ENCODE measurements at regions not wholly inside any gene's neighbourhood (a gene's known extent, or its start where the extent isn't known, plus 50 kb on each side); places are given as distances from the start of the nearest gene placed in this dataset.
"Not testable (repeated sequence)": the region's sequence is repeated elsewhere in the genome, so short reads cannot be mapped to it uniquely, and the experiment has no call there.

DNA sequence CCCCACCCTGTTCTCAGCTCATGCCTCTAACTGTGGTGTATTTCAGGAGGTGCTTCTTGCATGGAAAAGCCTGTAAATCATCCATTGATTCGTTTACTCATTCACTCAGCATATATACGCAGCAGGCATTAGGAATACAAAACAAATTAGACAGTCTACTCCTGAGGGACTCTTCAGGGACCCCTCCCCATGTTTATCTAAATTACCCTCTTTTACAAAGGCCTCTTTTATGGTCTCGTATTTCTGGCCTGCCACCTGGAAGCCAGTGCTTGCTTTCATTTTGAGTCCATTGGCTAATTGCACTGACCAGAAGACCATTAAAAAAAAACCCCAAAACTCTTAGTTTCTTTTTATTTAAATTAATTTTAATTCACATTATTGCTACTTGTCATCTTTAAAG is 134.4 kb downstream of the DACT1 start:
- H3K36me3 ChIP-seq (ENCODE audit: control insufficient read depth, insufficient read depth, low read length), result no peaks in the 10 kb centered on the region
- H3K27me3 ChIP-seq (replicated peaks; ENCODE audit: control insufficient read depth, insufficient read depth, low read length), result no peaks in the 10 kb centered on the region
- TF ChIP-seq CTCF (IDR thresholded peaks at IDR 0.05; ENCODE audit: insufficient read depth, low read length, poor library complexity, severe bottlenecking), result no peak
- no peak overlapping the region for H3K4me3 ChIP-seq (replicated peaks; ENCODE audit: low read depth, low read length)
- no peak for DNase-seq (ENCODE audit: extremely low read depth, insufficient read length)

DNA sequence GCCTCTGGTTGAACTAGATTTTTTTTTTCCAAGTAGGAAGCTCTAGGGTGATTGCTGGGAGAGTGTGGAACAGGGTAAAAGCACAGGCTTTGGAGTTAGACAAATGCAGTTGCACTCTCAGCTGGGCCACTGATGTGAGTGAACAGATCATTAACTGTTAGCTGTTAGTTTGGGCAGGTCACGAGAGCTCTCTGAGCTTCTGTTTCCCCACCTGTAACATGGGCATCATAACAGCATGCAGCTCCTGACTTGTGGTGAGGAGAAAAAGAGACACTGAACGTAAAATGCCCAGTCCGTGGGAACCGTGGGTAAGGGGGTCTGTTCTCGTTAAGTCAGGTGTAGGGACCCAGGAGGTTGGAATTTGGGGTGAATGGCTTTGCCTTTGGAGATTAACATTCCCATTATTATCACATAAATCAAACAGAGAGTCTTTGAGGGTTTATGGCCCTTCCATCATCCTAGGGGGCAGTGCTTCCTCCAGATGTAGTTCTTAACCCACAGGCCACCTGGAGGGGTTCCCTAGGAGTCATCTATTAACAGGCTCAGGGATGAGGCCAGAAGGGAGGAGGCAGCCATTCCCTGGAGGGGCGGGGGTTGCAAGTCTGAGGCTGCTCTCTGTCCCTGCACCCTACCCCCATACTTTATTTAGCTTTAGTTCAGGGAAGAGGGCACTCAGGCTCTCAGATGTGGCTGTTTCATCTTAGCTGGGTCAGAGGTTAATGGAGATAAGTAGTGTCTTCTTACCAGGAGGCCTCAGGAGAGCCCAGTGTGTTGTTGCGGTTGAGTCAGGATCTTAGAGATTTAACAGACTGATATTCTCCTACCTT is 135.2 kb downstream of the DACT1 start:
- H3K4me3 ChIP-seq (replicated peaks; ENCODE audit: low read depth, low read length), result no peak overlapping the region
- TF ChIP-seq CTCF (IDR thresholded peaks at IDR 0.05; ENCODE audit: insufficient read depth, low read length, poor library complexity, severe bottlenecking), result no peak
- no peaks in the 10 kb centered on the region for H3K36me3 ChIP-seq (ENCODE audit: control insufficient read depth, insufficient read depth, low read length)
- DNase-seq (ENCODE audit: extremely low read depth, insufficient read length), result no peak
- no peaks in the 10 kb centered on the region for H3K27me3 ChIP-seq (replicated peaks; ENCODE audit: control insufficient read depth, insufficient read depth, low read length)

DNA sequence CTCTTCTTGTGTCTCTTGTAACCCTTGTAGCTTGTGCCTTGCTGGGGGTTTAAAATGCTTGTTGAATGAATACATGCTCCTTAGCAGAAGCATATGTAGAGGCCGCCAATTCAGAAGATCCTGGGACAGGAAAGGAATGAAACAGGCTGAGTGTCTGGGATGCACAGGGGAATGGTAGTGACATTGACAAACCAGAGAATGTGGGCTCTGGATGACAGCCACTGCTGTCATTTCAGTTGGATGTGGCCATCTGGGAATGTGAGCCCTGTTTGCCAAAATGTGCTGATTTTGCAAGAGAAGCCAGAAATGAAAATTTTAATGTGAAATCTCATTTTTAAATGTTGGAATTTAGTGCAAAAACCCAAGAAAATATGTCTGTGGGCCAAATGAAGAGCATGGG is 136.8 kb downstream of the DACT1 start:
- no peak overlapping the region for H3K4me3 ChIP-seq (replicated peaks; ENCODE audit: low read depth, low read length)
- no peaks in the 10 kb centered on the region for H3K36me3 ChIP-seq (ENCODE audit: control insufficient read depth, insufficient read depth, low read length)
- H3K27me3 ChIP-seq (replicated peaks; ENCODE audit: control insufficient read depth, insufficient read depth, low read length), result no peaks in the 10 kb centered on the region
- TF ChIP-seq CTCF (IDR thresholded peaks at IDR 0.05; ENCODE audit: insufficient read depth, low read length, poor library complexity, severe bottlenecking), result no peak
- no peak for DNase-seq (ENCODE audit: extremely low read depth, insufficient read length)

- H3K36me3 ChIP-seq (ENCODE audit: control insufficient read depth, insufficient read depth, low read length); H3K4me3 ChIP-seq (replicated peaks; ENCODE audit: low read depth, low read length); H3K27me3 ChIP-seq (replicated peaks; ENCODE audit: control insufficient read depth, insufficient read depth, low read length); DNase-seq (ENCODE audit: extremely low read depth, insufficient read length): not testable (repeated sequence)
These were observed 137.4 kb downstream of the DACT1 start for GRCh38 chr14:58775130-58775529.

DNA sequence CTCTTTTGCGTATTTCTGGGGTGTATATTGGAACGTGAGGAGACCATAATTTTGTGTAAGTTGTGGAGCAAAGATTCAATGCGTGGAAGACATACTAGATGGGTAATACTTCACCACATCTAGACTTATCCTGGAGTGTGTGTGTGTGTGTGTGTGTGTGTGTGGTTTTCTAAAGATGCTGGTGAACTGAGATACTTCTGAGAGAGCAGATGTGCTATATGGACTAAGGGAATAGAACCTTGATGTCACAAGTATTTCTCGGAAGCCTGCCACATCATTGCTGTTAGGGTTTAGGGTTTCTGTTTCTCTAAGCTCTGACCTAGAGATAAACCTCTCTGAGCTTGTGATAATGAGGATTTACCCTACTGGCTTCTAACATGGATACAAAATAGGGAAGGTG is 138.8 kb downstream of the DACT1 start:
- Histone ChIP-seq H3K36me3 (ENCODE audit: control insufficient read depth, insufficient read depth, low read length) (no peaks in the 10 kb centered on the region), H3K27me3 (replicated peaks; ENCODE audit: control insufficient read depth, insufficient read depth, low read length) (no peaks in the 10 kb centered on the region), H3K4me3 (replicated peaks; ENCODE audit: low read depth, low read length) (no peak overlapping the region)
- no peak for TF ChIP-seq CTCF (IDR thresholded peaks at IDR 0.05; ENCODE audit: insufficient read depth, low read length, poor library complexity, severe bottlenecking)
- DNase-seq (ENCODE audit: extremely low read depth, insufficient read length), result no peak

GRCh38 chr14:58777541-58777979 is 139.8 kb downstream of the DACT1 start:
- no peak for TF ChIP-seq CTCF (IDR thresholded peaks at IDR 0.05; ENCODE audit: insufficient read depth, low read length, poor library complexity, severe bottlenecking)
- H3K36me3 ChIP-seq (ENCODE audit: control insufficient read depth, insufficient read depth, low read length), result no peaks in the 10 kb centered on the region
- H3K4me3 ChIP-seq (replicated peaks; ENCODE audit: low read depth, low read length), result no peak overlapping the region
- no peaks in the 10 kb centered on the region for H3K27me3 ChIP-seq (replicated peaks; ENCODE audit: control insufficient read depth, insufficient read depth, low read length)
- no peak for DNase-seq (ENCODE audit: extremely low read depth, insufficient read length)
